Trophoblast cell (in vitro differentiated cells and primary cell): ENCODE measurements at regions not wholly inside any gene's neighbourhood (a gene's known extent, or its start where the extent isn't known, plus 50 kb on each side); places are given as distances from the start of the nearest gene placed in this dataset.

Source experiments
- DNase-seq, 2 donors: peaks; one replicate each; pipeline ENCODE4 v3.0.0-alpha.2; 2016
- H2AFZ ChIP-seq: 2 replicates; pipeline ENCODE4 v1.6.1; 2013; ENCODE audit warnings: low read length, moderate library complexity, mild to moderate bottlenecking; ENCODE audit not compliant: insufficient read depth, poor library complexity
- H2AK5ac ChIP-seq: 2 replicates; pipeline ENCODE4 v1.6.1; 2013; ENCODE audit warnings: mild to moderate bottlenecking, low read length
- H2BK120ac ChIP-seq: 2 replicates; pipeline ENCODE4 v1.6.1; 2013; ENCODE audit warnings: low read length, mild to moderate bottlenecking, moderate library complexity; ENCODE audit not compliant: insufficient read depth, poor library complexity
- H2BK12ac ChIP-seq: 2 replicates; pipeline ENCODE4 v1.6.1; 2013; ENCODE audit warnings: mild to moderate bottlenecking, low read length, moderate library complexity
- H2BK5ac ChIP-seq: 2 replicates; pipeline ENCODE4 v1.6.1; 2013; ENCODE audit warnings: low read length, low read depth, moderate library complexity, mild to moderate bottlenecking; ENCODE audit not compliant: poor library complexity
- H3K14ac ChIP-seq: 2 replicates; pipeline ENCODE4 v1.6.1; 2013; ENCODE audit warnings: mild to moderate bottlenecking, low read length
- H3K18ac ChIP-seq: 2 replicates; pipeline ENCODE4 v1.6.1; 2013; ENCODE audit warnings: mild to moderate bottlenecking, low read length
- H3K23ac ChIP-seq: 2 replicates; pipeline ENCODE4 v1.6.1; 2013; ENCODE audit warnings: low read length
- H3K27ac ChIP-seq: 2 replicates; pipeline ENCODE4 v1.5.1; 2013; ENCODE audit warnings: low read depth, mild to moderate bottlenecking, inconsistent platforms, low read length, moderate library complexity
- H3K27me3 ChIP-seq: 2 replicates; pipeline ENCODE4 v1.6.1; 2013; ENCODE audit warnings: inconsistent platforms, mild to moderate bottlenecking, low read length, moderate library complexity; ENCODE audit not compliant: insufficient read depth
- H3K36me3 ChIP-seq, 2 experiments: 1 replicate in 1 of 2; 2 replicates in 1 of 2; pipeline ENCODE4 v1.6.1; 2013; ENCODE audit warnings: low read length in 2 of 2, mild to moderate bottlenecking in 2 of 2, moderate library complexity in 1 of 2; ENCODE audit not compliant: insufficient read depth in 2 of 2, control insufficient read depth in 1 of 2
- H3K4ac ChIP-seq: 2 replicates; pipeline ENCODE4 v1.6.1; 2013; ENCODE audit warnings: low read depth, mild to moderate bottlenecking, low read length, moderate library complexity
- H3K4me1 ChIP-seq, 2 experiments: 1 replicate in 1 of 2; 2 replicates in 1 of 2; pipeline ENCODE4 v1.6.1; 2013; ENCODE audit warnings: low read length in 2 of 2, mild to moderate bottlenecking in 2 of 2, moderate library complexity in 1 of 2; ENCODE audit not compliant: insufficient read depth in 2 of 2, control insufficient read depth in 1 of 2
- H3K4me2 ChIP-seq: 2 replicates; pipeline ENCODE4 v1.6.1; 2013; ENCODE audit warnings: inconsistent platforms, mild to moderate bottlenecking, low read length, moderate library complexity
- H3K4me3 ChIP-seq: 2 replicates; pipeline ENCODE4 v1.5.1; 2013; ENCODE audit warnings: mild to moderate bottlenecking, low read depth, low read length, inconsistent platforms
- H3K79me1 ChIP-seq: one replicate; pipeline ENCODE4 v1.6.1; 2013; ENCODE audit warnings: low read length
- H3K79me2 ChIP-seq: 2 replicates; pipeline ENCODE4 v1.6.1; 2013; ENCODE audit warnings: low read length, mild to moderate bottlenecking; ENCODE audit not compliant: control insufficient read depth, insufficient read depth, poor library complexity
- H3K9ac ChIP-seq: 2 replicates; pipeline ENCODE4 v1.6.1; 2013; ENCODE audit warnings: mild to moderate bottlenecking, low read length
- H3K9me3 ChIP-seq: 2 replicates; pipeline ENCODE4 v1.6.1; 2013; ENCODE audit warnings: low read depth, mild to moderate bottlenecking, control low read depth, inconsistent platforms, low read length; ENCODE audit not compliant: insufficient read depth
- H4K12ac ChIP-seq: 2 replicates; pipeline ENCODE4 v1.6.1; 2013; ENCODE audit warnings: low read depth, mild to moderate bottlenecking, low read length, moderate library complexity
- H4K8ac ChIP-seq: 2 replicates; pipeline ENCODE4 v1.6.1; 2013; ENCODE audit warnings: low read depth, mild to moderate bottlenecking, low read length, moderate library complexity
- H4K91ac ChIP-seq: one replicate; pipeline ENCODE4 v1.6.1; 2013; ENCODE audit warnings: low read depth, mild to moderate bottlenecking, low read length, moderate library complexity
- WGBS: extraction: QIAGEN DNeasy Blood & Tissue Kit; methylation state at CpG from one replicate; pipeline ENCODE4 v1.1.7; 2013; ENCODE audit warnings: missing lambda C conversion rate; ENCODE audit not compliant: insufficient read length, insufficient coverage; ENCODE audit errors: extremely low coverage; 5-methylcytosine and 5-hydroxymethylcytosine counted together

GRCh38 chr2:64781711-64782390, 128.1 kb upstream of the SERTAD2 start:
- WGBS = no CpG with 5 or more reads among the region's 2 CpGs
- Histone ChIP-seq H3K4ac (no peak overlapping the region), H4K91ac (no peak overlapping the region), H2AFZ (no peak overlapping the region), H3K79me1 (peaks cover 10% of the 10 kb centered on the region), H2BK12ac (no peak overlapping the region), H3K23ac (no peak overlapping the region), H3K4me1 (peaks cover 22 to 25% of the 10 kb centered on the region in 2 experiments), H4K8ac (no peak overlapping the region), H3K9ac (no peak overlapping the region), H3K4me2 (no peak overlapping the region), H3K27ac (no peak overlapping the region), H2BK120ac (no peak overlapping the region), H3K27me3 (no peaks in the 10 kb centered on the region), H3K18ac (no peak overlapping the region), H3K4me3 (no peak overlapping the region), H3K79me2 (peaks cover 6% of the 10 kb centered on the region), H2BK5ac (no peak overlapping the region), H3K36me3 (no peaks in the 10 kb centered on the region), H3K9me3 (no peaks in the 10 kb centered on the region), H2AK5ac (no peak overlapping the region), H4K12ac (no peak overlapping the region), H3K14ac (no peak overlapping the region)
- DNase-seq = peak in 1 of 2 donors; percentile 4

GRCh38 chr2:64784168-64785061, 130.7 kb upstream of the SERTAD2 start:
- H3K27me3 ChIP-seq = no peaks in the 10 kb centered on the region
- peak overlapping the region; percentile 73 for H4K91ac ChIP-seq
- no peak overlapping the region for H2AK5ac ChIP-seq
- peaks cover 10% of the 10 kb centered on the region for H3K79me1 ChIP-seq
- H4K8ac ChIP-seq = peak overlapping the region; percentile 72
- no CpG with 5 or more reads among the region's 14 CpGs for WGBS
- no peak overlapping the region for H3K4me3 ChIP-seq
- no peaks in the 10 kb centered on the region for H3K36me3 ChIP-seq
- peak overlapping the region; percentile 20 for H4K12ac ChIP-seq
- H2AFZ ChIP-seq = peak overlapping the region; percentile 53
- H3K4ac ChIP-seq = peak overlapping the region; percentile 14
- H2BK5ac ChIP-seq = peak overlapping the region; percentile 47
- H2BK120ac ChIP-seq = peak overlapping the region; percentile 54
- peak; percentile 91 to 96 for DNase-seq
- peaks cover 22 to 28% of the 10 kb centered on the region in 2 experiments for H3K4me1 ChIP-seq
- H3K23ac ChIP-seq = no peak overlapping the region
- H3K9me3 ChIP-seq = no peaks in the 10 kb centered on the region
- H2BK12ac ChIP-seq = peak overlapping the region; percentile 37
- no peak overlapping the region for H3K9ac ChIP-seq
- H3K4me2 ChIP-seq = no peak overlapping the region
- H3K27ac ChIP-seq = peak overlapping the region; percentile 82
- H3K14ac ChIP-seq = peak overlapping the region; percentile 51
- H3K18ac ChIP-seq = peak overlapping the region; percentile 25
- H3K79me2 ChIP-seq = peaks cover 6% of the 10 kb centered on the region

- peaks cover 13% of the 10 kb centered on the region for H3K79me1 ChIP-seq
- H4K8ac ChIP-seq = peak overlapping the region; percentile 26
- no peak overlapping the region for H3K18ac ChIP-seq
- H3K4me3 ChIP-seq = no peak overlapping the region
- H2BK12ac ChIP-seq = peak overlapping the region; percentile 23
- H3K23ac ChIP-seq = no peak overlapping the region
- peak overlapping the region; percentile 17 for H2AK5ac ChIP-seq
- WGBS = no CpG with 5 or more reads among the region's 3 CpGs
- H4K12ac ChIP-seq = no peak overlapping the region
- no peaks in the 10 kb centered on the region for H3K36me3 ChIP-seq
- no peak overlapping the region for H3K4me2 ChIP-seq
- no peak overlapping the region for H3K4ac ChIP-seq
- H2BK120ac ChIP-seq = no peak overlapping the region
- no peaks in the 10 kb centered on the region for H3K9me3 ChIP-seq
- H4K91ac ChIP-seq = peak overlapping the region; percentile 36
- H3K9ac ChIP-seq = no peak overlapping the region
- no peak for DNase-seq
- no peak overlapping the region for H3K27ac ChIP-seq
- no peak overlapping the region for H2BK5ac ChIP-seq
- H3K14ac ChIP-seq = no peak overlapping the region
- H3K4me1 ChIP-seq = peaks cover 25 to 33% of the 10 kb centered on the region in 2 experiments
- no peaks in the 10 kb centered on the region for H3K27me3 ChIP-seq
- peaks cover 6% of the 10 kb centered on the region for H3K79me2 ChIP-seq
- no peak overlapping the region for H2AFZ ChIP-seq
Observed at GRCh38 chr2:64785245-64785644, 131.5 kb upstream of the SERTAD2 start.

- Histone ChIP-seq H3K4ac (no peak overlapping the region), H3K27ac (no peak overlapping the region), H2BK12ac (peak overlapping the region; percentile 66), H2AK5ac (peak overlapping the region; percentile 44), H3K23ac (no peak overlapping the region), H2BK5ac (no peak overlapping the region), H3K9ac (no peak overlapping the region), H3K14ac (peak overlapping the region; percentile 26), H4K91ac (no peak overlapping the region), H3K4me3 (no peak overlapping the region), H3K9me3 (no peaks in the 10 kb centered on the region), H2AFZ (no peak overlapping the region), H3K36me3 (no peaks in the 10 kb centered on the region), H3K4me1 (peaks cover 25 to 33% of the 10 kb centered on the region in 2 experiments), H4K8ac (no peak overlapping the region), H3K18ac (no peak overlapping the region), H3K27me3 (no peaks in the 10 kb centered on the region), H3K4me2 (no peak overlapping the region), H3K79me1 (peaks cover 14% of the 10 kb centered on the region), H2BK120ac (peak overlapping the region; percentile 56), H4K12ac (no peak overlapping the region), H3K79me2 (peaks cover 6% of the 10 kb centered on the region)
- DNase-seq = peak in 1 of 2 donors; percentile 18
Observed at GRCh38 chr2:64786343-64787018, 132.8 kb upstream of the SERTAD2 start.
